Stomach (tissue), 4 donors: ENCODE measurements at regions not wholly inside any gene's neighbourhood (a gene's known extent, or its start where the extent isn't known, plus 50 kb on each side); places are given as distances from the start of the nearest gene placed in this dataset.

Source experiments
- CTCF ChIP-seq, 7 experiments: fragments of 450-650 bp in 4 of 7; fragments of 200-600 bp in 3 of 7; sonication (generic) in 3 of 7; IDR thresholded peaks; one replicate each; pipeline ENCODE4 v1.5.1; 2016 to 2019; ENCODE audit warnings: antibody characterized with exemption in 7 of 7, control low read depth in 2 of 7, mild to moderate bottlenecking in 1 of 7
- EP300 ChIP-seq: sonication (generic); formaldehyde crosslinking; IDR thresholded peaks from one replicate; pipeline ENCODE4 v1.6.1; 2017; ENCODE audit warnings: antibody characterized with exemption
- POLR2AphosphoS5 ChIP-seq, 3 donors: sonication (generic); formaldehyde crosslinking; IDR thresholded peaks; one replicate each; pipeline ENCODE4 v1.6.1; 2016; ENCODE audit warnings: antibody characterized with exemption in 3 of 3

GRCh38 chr1:195773931-195774330 lies 834.3 kb downstream of the KCNT2 start:
- no peak for TF ChIP-seq EP300
- no peak for TF ChIP-seq POLR2AphosphoS5 (IDR thresholded peaks at IDR 0.05)
- TF ChIP-seq CTCF (IDR thresholded peaks at IDR 0.05): no peak
